GM19452 (cell line): ENCODE measurements at regions not wholly inside any gene's neighbourhood (a gene's known extent, or its start where the extent isn't known, plus 50 kb on each side); places are given as distances from the start of the nearest gene placed in this dataset.

Experiments
- ATAC-seq: cut with Tn5 transposase; IDR thresholded peaks from one replicate; pipeline ENCODE4 v1.9.1; 2021; ENCODE audit not compliant: unreplicated experiment

- no peak for ATAC-seq
Observed at GRCh38 chr3:29099296-29099695, 181.6 kb upstream of the RBMS3 start.

DNA sequence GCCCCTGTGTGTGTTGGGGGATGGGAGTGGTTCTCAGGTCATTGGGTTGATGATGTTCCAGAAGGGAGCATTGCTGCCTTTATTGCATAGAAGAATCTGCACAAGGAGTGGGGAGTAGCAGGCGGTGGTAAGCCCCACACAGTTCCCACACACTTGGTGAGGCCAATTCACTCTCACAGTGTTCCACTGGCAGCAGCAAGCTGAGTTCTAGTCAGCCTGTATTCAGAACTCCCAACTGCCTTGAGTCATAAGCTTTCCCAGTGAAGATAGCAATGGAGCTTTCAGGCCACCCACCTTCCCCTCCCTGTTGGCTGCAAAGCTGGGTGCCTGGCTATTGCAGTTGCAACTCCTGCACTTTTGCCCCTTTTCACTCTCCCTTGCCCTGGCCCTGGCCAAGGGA is 181.1 kb upstream of the RBMS3 start:
- ATAC-seq = no peak

DNA sequence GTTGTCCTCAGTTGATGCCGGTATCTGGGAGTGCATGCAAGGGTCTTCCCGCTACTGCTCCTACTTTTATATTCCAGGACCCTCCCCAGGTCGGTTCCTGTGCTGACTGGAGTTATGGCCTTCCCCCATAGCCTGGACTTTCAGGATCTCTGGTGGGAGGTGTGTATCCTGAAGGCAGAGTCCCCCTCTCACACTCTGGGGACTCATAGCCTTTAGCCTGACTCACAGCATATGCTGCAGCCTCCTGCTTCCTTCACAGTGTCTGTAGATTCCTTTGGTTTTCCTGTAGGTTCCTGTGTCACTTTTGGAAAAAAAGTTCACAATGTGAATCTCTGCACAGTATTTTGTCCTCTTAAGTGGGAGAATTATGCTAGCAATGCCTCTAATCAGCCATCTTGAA is 180.6 kb upstream of the RBMS3 start:
- no peak for ATAC-seq

DNA sequence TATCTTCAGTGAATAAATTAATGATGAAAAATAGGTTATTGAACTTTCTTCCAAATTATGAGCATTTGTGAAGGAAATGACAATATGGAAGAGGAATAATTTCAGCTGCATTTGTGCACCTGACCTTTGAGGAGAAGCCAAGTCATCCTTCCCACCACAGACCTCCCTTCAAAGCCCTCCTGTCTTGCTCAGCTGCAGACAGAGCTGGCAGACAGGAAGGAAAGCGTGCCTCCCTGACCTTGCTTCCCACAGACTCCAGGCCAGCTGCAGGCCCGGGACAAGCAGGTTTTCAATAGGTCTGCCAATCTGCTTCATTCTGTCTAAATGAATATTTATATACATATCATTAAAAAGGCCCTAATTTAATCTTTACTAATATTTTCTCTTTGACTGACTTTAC is 152.9 kb upstream of the RBMS3 start:
- ATAC-seq = no peak

- no peak for ATAC-seq
Observed at GRCh38 chr3:29137601-29138000, 143.3 kb upstream of the RBMS3 start.

DNA sequence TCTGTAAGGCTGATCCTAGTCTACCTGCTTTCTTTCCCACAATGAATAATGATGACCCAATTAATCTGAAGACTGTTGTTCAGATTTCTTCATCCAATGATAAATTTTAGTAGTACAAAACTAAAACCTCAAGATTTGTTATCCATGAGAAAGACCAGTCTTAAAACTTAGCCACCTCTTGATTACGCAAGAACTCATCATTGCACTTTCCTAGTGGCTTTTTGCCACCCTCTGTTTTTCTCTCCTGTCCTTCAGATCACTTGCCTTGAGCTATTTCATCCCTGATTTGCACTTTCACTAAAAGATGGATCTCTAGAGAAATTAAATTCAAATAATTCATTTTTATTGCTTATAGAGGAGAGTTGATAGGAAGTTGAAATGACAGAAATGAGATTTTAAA is 142.7 kb upstream of the RBMS3 start:
- no peak for ATAC-seq

DNA sequence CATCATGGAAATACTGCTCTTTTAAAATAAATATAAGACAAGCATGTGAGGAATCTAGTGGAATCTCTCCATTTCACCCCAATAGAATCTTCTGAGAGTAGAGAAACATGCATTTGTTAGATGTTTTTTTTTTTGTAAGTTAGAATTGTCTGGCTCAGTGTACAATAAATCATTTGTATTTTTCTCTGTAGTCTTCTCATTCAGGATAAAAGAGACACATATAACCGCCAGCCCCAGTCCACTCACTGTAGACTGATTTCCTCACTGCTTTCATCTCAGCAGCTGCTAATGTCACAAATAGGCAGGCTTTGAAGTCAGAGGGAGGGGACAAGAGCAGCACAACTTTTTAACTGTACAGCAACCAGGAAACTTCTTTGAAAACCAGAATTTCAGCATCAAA is 140.2 kb upstream of the RBMS3 start:
- ATAC-seq = no peak

DNA sequence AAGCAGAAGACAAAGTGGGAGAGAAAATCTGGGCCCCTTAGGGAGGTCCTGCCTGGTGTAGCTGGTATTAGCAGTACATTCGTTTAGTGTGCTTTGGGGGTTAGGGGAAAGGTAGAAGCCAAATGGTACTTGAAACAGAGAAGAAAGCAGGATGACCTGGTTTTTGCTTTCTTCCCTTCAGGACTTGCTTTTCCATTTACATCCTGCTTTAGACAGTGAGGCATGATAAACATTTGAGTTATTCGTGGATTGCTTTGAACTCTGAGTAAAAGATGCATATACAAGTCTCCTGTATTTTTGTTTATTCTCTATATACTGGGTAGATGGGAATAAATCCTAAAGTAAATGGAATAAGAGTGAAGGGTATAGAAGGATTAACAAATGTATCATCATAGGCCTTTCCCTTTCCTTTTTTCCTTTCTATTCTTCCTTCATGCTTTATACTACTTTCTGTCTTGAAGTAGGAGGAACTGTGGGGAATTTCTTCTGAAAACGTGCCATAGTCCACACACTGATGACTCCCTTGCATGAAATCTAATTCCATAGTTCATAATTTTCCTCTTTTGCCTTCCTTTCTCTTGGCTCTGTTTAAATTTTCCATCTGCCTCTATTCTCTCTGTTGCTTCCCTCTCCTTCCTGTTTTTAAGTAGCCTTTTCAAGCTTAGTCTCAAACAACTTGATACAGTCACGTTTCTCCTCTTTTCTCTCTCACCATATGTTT is 139.5 kb upstream of the RBMS3 start:
- ATAC-seq = no peak

GRCh38 chr3:29141918-29142275 is 139.0 kb upstream of the RBMS3 start:
- no peak for ATAC-seq

- no peak for ATAC-seq
Observed at GRCh38 chr3:29143151-29143550, 137.7 kb upstream of the RBMS3 start.

DNA sequence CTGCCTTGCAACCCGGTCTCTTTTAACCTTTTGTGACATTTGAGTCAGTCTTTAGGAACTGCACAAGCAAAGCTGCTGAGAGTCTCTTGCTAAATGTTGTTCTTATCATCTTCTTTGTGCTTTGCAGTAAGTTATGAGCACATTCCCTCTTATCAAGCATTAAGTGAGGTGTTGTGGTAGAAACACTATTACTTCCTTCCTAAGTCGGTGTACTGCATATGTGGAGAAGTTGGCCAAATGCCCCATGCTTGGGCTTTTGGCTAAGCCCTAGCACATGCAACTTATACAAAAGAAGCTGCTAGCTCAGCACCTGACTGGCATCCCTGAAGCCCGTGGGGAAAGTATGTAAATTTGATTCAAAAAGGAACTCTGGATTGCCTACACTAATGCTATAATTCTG is 136.5 kb upstream of the RBMS3 start:
- no peak for ATAC-seq

DNA sequence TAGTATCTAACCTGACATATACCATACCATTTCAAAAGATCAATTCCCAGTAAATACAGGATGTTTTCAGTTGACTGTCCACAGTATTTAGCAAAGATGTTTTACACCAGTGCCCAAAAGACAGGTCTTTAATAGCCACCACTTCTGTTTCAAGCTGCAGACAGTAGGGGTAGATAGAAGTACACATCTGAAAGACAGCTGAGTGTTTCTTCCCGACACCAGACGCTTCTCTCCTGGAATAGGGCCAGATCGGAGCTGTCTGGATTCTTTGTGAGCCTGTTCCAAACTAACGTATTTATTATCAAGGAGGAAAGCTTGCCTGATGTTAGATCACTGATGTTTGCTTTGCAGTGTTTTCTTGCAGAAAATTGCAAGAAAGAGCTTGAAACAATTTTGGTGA is 136.1 kb upstream of the RBMS3 start:
- no peak for ATAC-seq

DNA sequence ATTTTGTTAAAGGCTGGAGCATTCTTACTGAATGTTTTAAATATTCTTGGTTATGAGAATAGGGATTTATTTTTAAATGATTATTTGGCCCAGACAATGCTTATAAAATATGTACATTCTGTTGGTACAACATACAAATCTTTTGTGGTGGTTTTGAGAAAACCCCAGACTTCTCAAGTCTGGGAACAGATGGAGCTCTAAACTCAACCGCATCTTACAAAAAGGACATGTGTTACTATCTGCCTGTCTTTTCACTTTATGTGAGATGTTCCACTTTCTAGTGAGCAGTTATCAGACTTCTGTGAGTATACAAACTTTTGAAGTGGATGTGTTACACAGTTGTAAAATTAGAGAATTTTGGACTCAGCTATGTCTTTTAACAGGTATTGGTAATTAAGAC is 135.5 kb upstream of the RBMS3 start:
- no peak for ATAC-seq

GRCh38 chr3:29152379-29152778 is 128.5 kb upstream of the RBMS3 start:
- ATAC-seq = no peak

DNA sequence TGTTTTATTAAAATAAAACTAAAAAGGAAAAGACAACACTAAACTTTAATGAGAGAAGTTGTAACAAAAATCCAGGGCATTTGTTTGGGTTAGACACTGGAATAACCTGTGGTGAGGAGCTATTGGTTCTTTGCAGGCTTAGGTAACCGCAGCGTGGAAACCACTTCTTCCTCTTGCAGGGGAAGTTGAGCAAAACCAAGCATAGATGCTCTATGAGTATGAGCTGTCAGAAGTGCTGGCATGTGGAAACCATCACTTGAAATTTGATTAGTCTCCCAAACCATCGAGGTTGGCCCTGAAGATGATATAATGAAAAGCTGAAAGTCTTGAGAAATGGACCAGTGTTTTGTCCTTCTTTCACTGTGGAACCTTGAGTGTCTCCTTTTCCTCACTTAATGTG is 127.1 kb upstream of the RBMS3 start:
- peak; percentile 66 for ATAC-seq

- ATAC-seq = no peak
Observed at GRCh38 chr3:29156086-29156715, 124.7 kb upstream of the RBMS3 start.

- no peak for ATAC-seq
Observed at GRCh38 chr3:29164825-29165224, 116.0 kb upstream of the RBMS3 start.

GRCh38 chr3:29167180-29167579 is 113.7 kb upstream of the RBMS3 start:
- ATAC-seq = no peak

DNA sequence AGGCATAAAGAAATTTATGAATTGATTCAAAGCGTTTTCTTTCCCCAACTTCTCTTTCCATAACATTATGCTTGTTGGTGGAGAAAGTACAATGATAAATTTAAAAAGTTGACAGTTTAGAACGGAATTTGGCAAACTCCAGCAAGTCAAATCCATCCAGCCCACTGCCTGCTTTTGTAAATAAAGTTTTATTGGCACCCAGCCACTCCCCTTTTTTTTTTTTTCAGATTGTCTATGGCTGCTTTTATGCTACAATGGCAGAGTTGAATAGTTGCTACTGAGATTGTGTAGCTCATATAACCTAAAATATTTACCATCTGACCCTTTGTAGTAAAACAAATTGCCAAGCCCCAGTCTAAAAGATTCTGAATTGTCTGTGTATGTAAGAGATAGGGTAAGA is 112.8 kb upstream of the RBMS3 start:
- ATAC-seq = no peak

- ATAC-seq = no peak
Observed at GRCh38 chr3:29168696-29169095, 112.2 kb upstream of the RBMS3 start.

DNA sequence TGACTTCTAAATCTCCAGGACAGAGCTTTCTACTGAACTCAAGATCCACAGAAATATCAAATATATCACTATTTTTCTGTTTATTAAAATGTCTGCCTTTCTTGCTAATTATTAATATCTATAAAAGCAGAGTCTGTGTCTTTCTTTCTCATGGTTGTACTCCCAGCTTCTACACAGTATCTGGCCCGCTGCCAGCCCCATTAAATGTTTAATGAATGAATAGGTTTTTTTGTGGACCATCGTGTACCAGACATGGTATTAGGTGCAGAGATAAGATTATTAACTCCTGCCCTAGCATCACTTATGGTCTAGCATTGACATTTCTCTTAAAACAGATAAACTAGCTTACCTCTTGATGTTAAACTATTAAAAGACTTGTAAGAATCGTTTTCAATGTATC is 111.4 kb upstream of the RBMS3 start:
- ATAC-seq = no peak

- no peak for ATAC-seq
Observed at GRCh38 chr3:29171043-29171990, 109.6 kb upstream of the RBMS3 start.
